GM23338 (cell line): ENCODE measurements at regions not wholly inside any gene's neighbourhood (a gene's known extent, or its start where the extent isn't known, plus 50 kb on each side); places are given as distances from the start of the nearest gene placed in this dataset.

Source experiments
- ATAC-seq: fragments of 200-7000 bp; cut with Tn5 transposase; 3 replicates; pipeline ENCODE4 v1.9.1; 2020
- DNase-seq: peaks from one replicate; pipeline ENCODE4 v3.0.0-alpha.2; 2015; ENCODE audit warnings: low spot score
- H2AFZ ChIP-seq: fragments of 200-600 bp; sonication (generic); 2 replicates; pipeline ENCODE4 v1.8.0; 2016; ENCODE audit warnings: antibody characterized with exemption, mild to moderate bottlenecking, moderate library complexity
- H3F3A ChIP-seq: fragments of 200-600 bp; sonication (generic); replicated peaks from 2 replicates; pipeline ENCODE4 v1.8.0; 2017; ENCODE audit warnings: antibody characterized with exemption, mixed run types, low read depth
- H3K27ac ChIP-seq: fragments of 200-600 bp; sonication (generic); 2 replicates; pipeline ENCODE4 v1.6.1; 2016; ENCODE audit warnings: low read depth
- H3K27me3 ChIP-seq: fragments of 200-600 bp; sonication (generic); 2 replicates; pipeline ENCODE4 v1.8.0; 2016; ENCODE audit warnings: mild to moderate bottlenecking, mixed run types, moderate library complexity; ENCODE audit not compliant: insufficient read depth
- H3K36me3 ChIP-seq: fragments of 200-600 bp; sonication (generic); 2 replicates; pipeline ENCODE4 v1.8.0; 2016; ENCODE audit warnings: mild to moderate bottlenecking; ENCODE audit not compliant: insufficient read depth
- H3K4me1 ChIP-seq: fragments of 200-600 bp; sonication (generic); 2 replicates; pipeline ENCODE4 v1.8.0; 2016; ENCODE audit warnings: mild to moderate bottlenecking, moderate library complexity; ENCODE audit not compliant: insufficient read depth
- H3K4me2 ChIP-seq: fragments of 200-600 bp; sonication (generic); 2 replicates; pipeline ENCODE4 v1.7.1; 2017; ENCODE audit warnings: mixed run types
- H3K4me3 ChIP-seq: fragments of 200-600 bp; sonication (generic); 2 replicates; pipeline ENCODE4 v1.6.1; 2016; ENCODE audit warnings: mixed run types
- H3K79me2 ChIP-seq: fragments of 200-600 bp; sonication (generic); replicated peaks from 2 replicates; pipeline ENCODE4 v1.8.0; 2017; ENCODE audit warnings: mild to moderate bottlenecking; ENCODE audit not compliant: insufficient read depth
- H3K9me2 ChIP-seq: fragments of 200-600 bp; sonication (generic); 2 replicates; pipeline ENCODE4 v1.8.0; 2017; ENCODE audit not compliant: insufficient read depth
- H4K20me1 ChIP-seq: fragments of 200-600 bp; sonication (generic); replicated peaks from 2 replicates; pipeline ENCODE4 v1.8.0; 2017; ENCODE audit warnings: mild to moderate bottlenecking; ENCODE audit not compliant: insufficient read depth
- H3K27ac Mint-ChIP-seq: 2 replicates; pipeline ENCODE4 v1.8.0; 2020; ENCODE audit warnings: inconsistent platforms, mild to moderate bottlenecking, moderate library complexity, mixed read lengths
- H3K27me3 Mint-ChIP-seq: 3 replicates; pipeline ENCODE4 v1.8.0; 2022; ENCODE audit warnings: low read depth, mild to moderate bottlenecking, moderate library complexity, mixed read lengths, inconsistent platforms; ENCODE audit not compliant: insufficient read depth, poor library complexity
- H3K36me3 Mint-ChIP-seq: 3 replicates; pipeline ENCODE4 v1.8.0; 2021; ENCODE audit warnings: low read depth, mild to moderate bottlenecking, inconsistent platforms, moderate library complexity, mixed read lengths
- H3K4me1 Mint-ChIP-seq: 3 replicates; pipeline ENCODE4 v1.8.0; 2020; ENCODE audit warnings: mild to moderate bottlenecking, inconsistent platforms, mixed read lengths
- H3K4me3 Mint-ChIP-seq: 3 replicates; pipeline ENCODE4 v1.8.0; 2021; ENCODE audit warnings: moderate library complexity, mild to moderate bottlenecking, inconsistent platforms, mixed read lengths
- H3K9me3 Mint-ChIP-seq: 3 replicates; pipeline ENCODE4 v1.8.0; 2020; ENCODE audit warnings: moderate library complexity, mild to moderate bottlenecking, inconsistent platforms, mixed read lengths
- CREB1 ChIP-seq: fragments of 250-450 bp; sonication (Bioruptor Pico); IDR thresholded peaks from 2 replicates; pipeline ENCODE4 v1.5.0; 2020; ENCODE audit warnings: low read depth, mild to moderate bottlenecking, moderate library complexity
- EZH2 ChIP-seq: fragments of 200-600 bp; sonication (generic); IDR thresholded peaks from one replicate; pipeline ENCODE4 v1.8.0; 2017; ENCODE audit warnings: antibody characterized with exemption, mild to moderate bottlenecking, low read depth; ENCODE audit not compliant: unreplicated experiment
- EZH2phosphoT487 ChIP-seq: fragments of 200-600 bp; sonication (generic); IDR thresholded peaks from one replicate; pipeline ENCODE4 v1.8.1; 2018; ENCODE audit warnings: antibody characterized with exemption; ENCODE audit not compliant: unreplicated experiment
- JUNB ChIP-seq: IDR thresholded peaks from one replicate; pipeline ENCODE4 v1.6.1; 2016; ENCODE audit warnings: antibody characterized with exemption; ENCODE audit not compliant: unreplicated experiment
- NANOG ChIP-seq: IDR thresholded peaks from 2 replicates; pipeline ENCODE4 v1.6.1; 2016; ENCODE audit warnings: antibody characterized with exemption, borderline replicate concordance
- POLR2AphosphoS5 ChIP-seq: IDR thresholded peaks from 2 replicates; pipeline ENCODE4 v1.6.1; 2016; ENCODE audit warnings: antibody characterized with exemption, low read depth
- REST ChIP-seq: IDR thresholded peaks from one replicate; pipeline ENCODE4 v1.6.1; 2018; ENCODE audit warnings: antibody characterized with exemption; ENCODE audit not compliant: unreplicated experiment
- STAT1 ChIP-seq: IDR thresholded peaks from one replicate; pipeline ENCODE4 v1.6.1; 2016; ENCODE audit warnings: antibody characterized with exemption; ENCODE audit not compliant: unreplicated experiment
- ZNF114 ChIP-seq: fragments of 250-450 bp; sonication (Bioruptor Pico); IDR thresholded peaks from 2 replicates; pipeline ENCODE4 v1.5.0; 2020; ENCODE audit warnings: mild to moderate bottlenecking, moderate library complexity
- ZNF331 ChIP-seq: fragments of 250-450 bp; sonication (Bioruptor Pico); IDR thresholded peaks from 2 replicates; pipeline ENCODE4 v1.5.0; 2020; ENCODE audit warnings: low read depth, mild to moderate bottlenecking, moderate library complexity
- TF ChIP-seq, protein P1 (sequence below), 2 experiments: fragments of 200-600 bp in 1 of 2; sonication (generic) in 1 of 2; conservative IDR thresholded peaks; 2 replicates each; pipeline versions ENCODE4 v1.5.1 to v1.6.1; 2016 to 2017; ENCODE audit warnings: antibody characterized with exemption in 2 of 2, low read depth in 2 of 2, mild to moderate bottlenecking in 2 of 2, moderate library complexity in 1 of 2
- TF ChIP-seq, protein P2 (sequence below): IDR thresholded peaks from 2 replicates; pipeline ENCODE4 v1.6.1; 2016; ENCODE audit warnings: antibody characterized with exemption
- TF ChIP-seq, protein P3 (sequence below): fragments of 250-450 bp; sonication (Bioruptor Pico); IDR thresholded peaks from 2 replicates; pipeline ENCODE4 v1.5.0; 2020; ENCODE audit warnings: mild to moderate bottlenecking, moderate library complexity

DNA sequence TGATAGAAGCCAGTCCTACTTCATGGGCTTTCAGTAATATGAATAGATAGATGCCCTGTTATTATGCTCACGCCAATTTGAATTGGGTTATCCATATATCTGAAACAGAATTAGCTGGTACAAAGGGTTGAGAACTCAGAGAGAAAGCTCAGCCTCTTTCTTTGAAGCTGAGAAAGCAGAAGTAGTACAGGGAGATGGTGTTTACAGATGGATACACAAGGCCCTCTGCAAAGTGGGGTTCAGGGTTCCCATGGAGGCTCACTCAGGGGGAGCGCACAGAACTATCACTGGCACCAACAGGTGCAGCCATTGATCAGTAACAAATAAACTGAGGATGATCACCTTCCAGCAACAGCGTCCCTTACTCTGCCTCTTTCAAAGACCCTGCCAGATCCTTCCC, 349.7 kb downstream of the ICE1 start:
- Histone ChIP-seq H3K27ac (no peak overlapping the region), H3K9me2 (peaks cover 6% of the 10 kb centered on the region; the same call in 1 of the 2 replicates), H3K79me2 (no peaks in the 10 kb centered on the region), H3K4me1 (no peaks in the 10 kb centered on the region), H3K27me3 (no peaks in the 10 kb centered on the region), H3K4me2 (no peak overlapping the region), H3F3A (no peaks in the 10 kb centered on the region), H2AFZ (no peak overlapping the region), H3K36me3 (no peaks in the 10 kb centered on the region), H4K20me1 (no peaks in the 10 kb centered on the region), H3K4me3 (no peak overlapping the region)
- TF ChIP-seq EZH2: no peak
- TF ChIP-seq ZNF331: no peak
- TF ChIP-seq, protein P1, sequence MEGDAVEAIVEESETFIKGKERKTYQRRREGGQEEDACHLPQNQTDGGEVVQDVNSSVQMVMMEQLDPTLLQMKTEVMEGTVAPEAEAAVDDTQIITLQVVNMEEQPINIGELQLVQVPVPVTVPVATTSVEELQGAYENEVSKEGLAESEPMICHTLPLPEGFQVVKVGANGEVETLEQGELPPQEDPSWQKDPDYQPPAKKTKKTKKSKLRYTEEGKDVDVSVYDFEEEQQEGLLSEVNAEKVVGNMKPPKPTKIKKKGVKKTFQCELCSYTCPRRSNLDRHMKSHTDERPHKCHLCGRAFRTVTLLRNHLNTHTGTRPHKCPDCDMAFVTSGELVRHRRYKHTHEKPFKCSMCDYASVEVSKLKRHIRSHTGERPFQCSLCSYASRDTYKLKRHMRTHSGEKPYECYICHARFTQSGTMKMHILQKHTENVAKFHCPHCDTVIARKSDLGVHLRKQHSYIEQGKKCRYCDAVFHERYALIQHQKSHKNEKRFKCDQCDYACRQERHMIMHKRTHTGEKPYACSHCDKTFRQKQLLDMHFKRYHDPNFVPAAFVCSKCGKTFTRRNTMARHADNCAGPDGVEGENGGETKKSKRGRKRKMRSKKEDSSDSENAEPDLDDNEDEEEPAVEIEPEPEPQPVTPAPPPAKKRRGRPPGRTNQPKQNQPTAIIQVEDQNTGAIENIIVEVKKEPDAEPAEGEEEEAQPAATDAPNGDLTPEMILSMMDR (conservative IDR thresholded peaks at IDR 0.05; ENCODE audit: low read depth in 2 of 2): no peak
- TF ChIP-seq, protein P2, sequence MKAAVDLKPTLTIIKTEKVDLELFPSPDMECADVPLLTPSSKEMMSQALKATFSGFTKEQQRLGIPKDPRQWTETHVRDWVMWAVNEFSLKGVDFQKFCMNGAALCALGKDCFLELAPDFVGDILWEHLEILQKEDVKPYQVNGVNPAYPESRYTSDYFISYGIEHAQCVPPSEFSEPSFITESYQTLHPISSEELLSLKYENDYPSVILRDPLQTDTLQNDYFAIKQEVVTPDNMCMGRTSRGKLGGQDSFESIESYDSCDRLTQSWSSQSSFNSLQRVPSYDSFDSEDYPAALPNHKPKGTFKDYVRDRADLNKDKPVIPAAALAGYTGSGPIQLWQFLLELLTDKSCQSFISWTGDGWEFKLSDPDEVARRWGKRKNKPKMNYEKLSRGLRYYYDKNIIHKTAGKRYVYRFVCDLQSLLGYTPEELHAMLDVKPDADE: no peak
- TF ChIP-seq CREB1 (CRISPR knock-in tag): no peak
- no peak for TF ChIP-seq EZH2phosphoT487
- TF ChIP-seq POLR2AphosphoS5: no peak
- TF ChIP-seq STAT1: no peak
- no peak for TF ChIP-seq ZNF114 (CRISPR knock-in tag)
- TF ChIP-seq REST: no peak
- no peak for TF ChIP-seq NANOG
- no peak for TF ChIP-seq JUNB
- TF ChIP-seq, protein P3, sequence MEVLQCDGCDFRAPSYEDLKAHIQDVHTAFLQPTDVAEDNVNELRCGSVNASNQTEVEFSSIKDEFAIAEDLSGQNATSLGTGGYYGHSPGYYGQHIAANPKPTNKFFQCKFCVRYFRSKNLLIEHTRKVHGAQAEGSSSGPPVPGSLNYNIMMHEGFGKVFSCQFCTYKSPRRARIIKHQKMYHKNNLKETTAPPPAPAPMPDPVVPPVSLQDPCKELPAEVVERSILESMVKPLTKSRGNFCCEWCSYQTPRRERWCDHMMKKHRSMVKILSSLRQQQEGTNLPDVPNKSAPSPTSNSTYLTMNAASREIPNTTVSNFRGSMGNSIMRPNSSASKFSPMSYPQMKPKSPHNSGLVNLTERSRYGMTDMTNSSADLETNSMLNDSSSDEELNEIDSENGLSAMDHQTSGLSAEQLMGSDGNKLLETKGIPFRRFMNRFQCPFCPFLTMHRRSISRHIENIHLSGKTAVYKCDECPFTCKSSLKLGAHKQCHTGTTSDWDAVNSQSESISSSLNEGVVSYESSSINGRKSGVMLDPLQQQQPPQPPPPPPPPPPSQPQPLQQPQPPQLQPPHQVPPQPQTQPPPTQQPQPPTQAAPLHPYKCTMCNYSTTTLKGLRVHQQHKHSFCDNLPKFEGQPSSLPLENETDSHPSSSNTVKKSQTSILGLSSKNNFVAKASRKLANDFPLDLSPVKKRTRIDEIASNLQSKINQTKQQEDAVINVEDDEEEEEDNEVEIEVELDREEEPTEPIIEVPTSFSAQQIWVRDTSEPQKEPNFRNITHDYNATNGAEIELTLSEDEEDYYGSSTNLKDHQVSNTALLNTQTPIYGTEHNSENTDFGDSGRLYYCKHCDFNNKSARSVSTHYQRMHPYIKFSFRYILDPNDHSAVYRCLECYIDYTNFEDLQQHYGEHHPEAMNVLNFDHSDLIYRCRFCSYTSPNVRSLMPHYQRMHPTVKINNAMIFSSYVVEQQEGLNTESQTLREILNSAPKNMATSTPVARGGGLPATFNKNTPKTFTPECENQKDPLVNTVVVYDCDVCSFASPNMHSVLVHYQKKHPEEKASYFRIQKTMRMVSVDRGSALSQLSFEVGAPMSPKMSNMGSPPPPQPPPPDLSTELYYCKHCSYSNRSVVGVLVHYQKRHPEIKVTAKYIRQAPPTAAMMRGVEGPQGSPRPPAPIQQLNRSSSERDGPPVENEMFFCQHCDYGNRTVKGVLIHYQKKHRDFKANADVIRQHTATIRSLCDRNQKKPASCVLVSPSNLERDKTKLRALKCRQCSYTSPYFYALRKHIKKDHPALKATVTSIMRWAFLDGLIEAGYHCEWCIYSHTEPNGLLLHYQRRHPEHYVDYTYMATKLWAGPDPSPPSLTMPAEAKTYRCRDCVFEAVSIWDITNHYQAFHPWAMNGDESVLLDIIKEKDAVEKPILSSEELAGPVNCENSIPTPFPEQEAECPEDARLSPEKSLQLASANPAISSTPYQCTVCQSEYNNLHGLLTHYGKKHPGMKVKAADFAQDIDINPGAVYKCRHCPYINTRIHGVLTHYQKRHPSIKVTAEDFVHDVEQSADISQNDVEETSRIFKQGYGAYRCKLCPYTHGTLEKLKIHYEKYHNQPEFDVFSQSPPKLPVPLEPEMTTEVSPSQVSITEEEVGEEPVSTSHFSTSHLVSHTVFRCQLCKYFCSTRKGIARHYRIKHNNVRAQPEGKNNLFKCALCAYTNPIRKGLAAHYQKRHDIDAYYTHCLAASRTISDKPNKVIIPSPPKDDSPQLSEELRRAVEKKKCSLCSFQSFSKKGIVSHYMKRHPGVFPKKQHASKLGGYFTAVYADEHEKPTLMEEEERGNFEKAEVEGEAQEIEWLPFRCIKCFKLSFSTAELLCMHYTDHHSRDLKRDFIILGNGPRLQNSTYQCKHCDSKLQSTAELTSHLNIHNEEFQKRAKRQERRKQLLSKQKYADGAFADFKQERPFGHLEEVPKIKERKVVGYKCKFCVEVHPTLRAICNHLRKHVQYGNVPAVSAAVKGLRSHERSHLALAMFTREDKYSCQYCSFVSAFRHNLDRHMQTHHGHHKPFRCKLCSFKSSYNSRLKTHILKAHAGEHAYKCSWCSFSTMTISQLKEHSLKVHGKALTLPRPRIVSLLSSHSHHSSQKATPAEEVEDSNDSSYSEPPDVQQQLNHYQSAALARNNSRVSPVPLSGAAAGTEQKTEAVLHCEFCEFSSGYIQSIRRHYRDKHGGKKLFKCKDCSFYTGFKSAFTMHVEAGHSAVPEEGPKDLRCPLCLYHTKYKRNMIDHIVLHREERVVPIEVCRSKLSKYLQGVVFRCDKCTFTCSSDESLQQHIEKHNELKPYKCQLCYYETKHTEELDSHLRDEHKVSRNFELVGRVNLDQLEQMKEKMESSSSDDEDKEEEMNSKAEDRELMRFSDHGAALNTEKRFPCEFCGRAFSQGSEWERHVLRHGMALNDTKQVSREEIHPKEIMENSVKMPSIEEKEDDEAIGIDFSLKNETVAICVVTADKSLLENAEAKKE (CRISPR knock-in tag): no peak
- Mint-ChIP-seq H3K9me3 (peaks cover 4% of the 10 kb centered on the region; the same call in 1 of the 3 replicates), H3K4me3 (no peak overlapping the region), H3K36me3 (peaks cover 2% of the 10 kb centered on the region; the same call in 1 of the 3 replicates), H3K27me3 (peaks cover 5% of the 10 kb centered on the region), H3K27ac (no peak overlapping the region), H3K4me1 (0 out of 3 replicates have a peak, but pooled peaks cover 4% of the 10 kb centered on the region)
- no peak for ATAC-seq
- no peak for DNase-seq
